GM23338 (cell line): ENCODE measurements at regions not wholly inside any gene's neighbourhood (a gene's known extent, or its start where the extent isn't known, plus 50 kb on each side); places are given as distances from the start of the nearest gene placed in this dataset.

Experiments used
- ATAC-seq: fragments of 200-7000 bp; cut with Tn5 transposase; 3 replicates; pipeline ENCODE4 v1.9.1; 2020
- DNase-seq: peaks from one replicate; pipeline ENCODE4 v3.0.0-alpha.2; 2015; ENCODE audit warnings: low spot score
- H2AFZ ChIP-seq: fragments of 200-600 bp; sonication (generic); 2 replicates; pipeline ENCODE4 v1.8.0; 2016; ENCODE audit warnings: antibody characterized with exemption, mild to moderate bottlenecking, moderate library complexity
- H3F3A ChIP-seq: fragments of 200-600 bp; sonication (generic); replicated peaks from 2 replicates; pipeline ENCODE4 v1.8.0; 2017; ENCODE audit warnings: antibody characterized with exemption, mixed run types, low read depth
- H3K27ac ChIP-seq: fragments of 200-600 bp; sonication (generic); 2 replicates; pipeline ENCODE4 v1.6.1; 2016; ENCODE audit warnings: low read depth
- H3K27me3 ChIP-seq: fragments of 200-600 bp; sonication (generic); 2 replicates; pipeline ENCODE4 v1.8.0; 2016; ENCODE audit warnings: mild to moderate bottlenecking, mixed run types, moderate library complexity; ENCODE audit not compliant: insufficient read depth
- H3K36me3 ChIP-seq: fragments of 200-600 bp; sonication (generic); 2 replicates; pipeline ENCODE4 v1.8.0; 2016; ENCODE audit warnings: mild to moderate bottlenecking; ENCODE audit not compliant: insufficient read depth
- H3K4me1 ChIP-seq: fragments of 200-600 bp; sonication (generic); 2 replicates; pipeline ENCODE4 v1.8.0; 2016; ENCODE audit warnings: mild to moderate bottlenecking, moderate library complexity; ENCODE audit not compliant: insufficient read depth
- H3K4me2 ChIP-seq: fragments of 200-600 bp; sonication (generic); 2 replicates; pipeline ENCODE4 v1.7.1; 2017; ENCODE audit warnings: mixed run types
- H3K4me3 ChIP-seq: fragments of 200-600 bp; sonication (generic); 2 replicates; pipeline ENCODE4 v1.6.1; 2016; ENCODE audit warnings: mixed run types
- H3K79me2 ChIP-seq: fragments of 200-600 bp; sonication (generic); replicated peaks from 2 replicates; pipeline ENCODE4 v1.8.0; 2017; ENCODE audit warnings: mild to moderate bottlenecking; ENCODE audit not compliant: insufficient read depth
- H3K9me2 ChIP-seq: fragments of 200-600 bp; sonication (generic); 2 replicates; pipeline ENCODE4 v1.8.0; 2017; ENCODE audit not compliant: insufficient read depth
- H4K20me1 ChIP-seq: fragments of 200-600 bp; sonication (generic); replicated peaks from 2 replicates; pipeline ENCODE4 v1.8.0; 2017; ENCODE audit warnings: mild to moderate bottlenecking; ENCODE audit not compliant: insufficient read depth
- H3K27ac Mint-ChIP-seq: 2 replicates; pipeline ENCODE4 v1.8.0; 2020; ENCODE audit warnings: inconsistent platforms, mild to moderate bottlenecking, moderate library complexity, mixed read lengths
- H3K27me3 Mint-ChIP-seq: 3 replicates; pipeline ENCODE4 v1.8.0; 2022; ENCODE audit warnings: low read depth, mild to moderate bottlenecking, moderate library complexity, mixed read lengths, inconsistent platforms; ENCODE audit not compliant: insufficient read depth, poor library complexity
- H3K36me3 Mint-ChIP-seq: 3 replicates; pipeline ENCODE4 v1.8.0; 2021; ENCODE audit warnings: low read depth, mild to moderate bottlenecking, inconsistent platforms, moderate library complexity, mixed read lengths
- H3K4me1 Mint-ChIP-seq: 3 replicates; pipeline ENCODE4 v1.8.0; 2020; ENCODE audit warnings: mild to moderate bottlenecking, inconsistent platforms, mixed read lengths
- H3K4me3 Mint-ChIP-seq: 3 replicates; pipeline ENCODE4 v1.8.0; 2021; ENCODE audit warnings: moderate library complexity, mild to moderate bottlenecking, inconsistent platforms, mixed read lengths
- H3K9me3 Mint-ChIP-seq: 3 replicates; pipeline ENCODE4 v1.8.0; 2020; ENCODE audit warnings: moderate library complexity, mild to moderate bottlenecking, inconsistent platforms, mixed read lengths
- CREB1 ChIP-seq: fragments of 250-450 bp; sonication (Bioruptor Pico); IDR thresholded peaks from 2 replicates; pipeline ENCODE4 v1.5.0; 2020; ENCODE audit warnings: low read depth, mild to moderate bottlenecking, moderate library complexity
- EZH2 ChIP-seq: fragments of 200-600 bp; sonication (generic); IDR thresholded peaks from one replicate; pipeline ENCODE4 v1.8.0; 2017; ENCODE audit warnings: antibody characterized with exemption, mild to moderate bottlenecking, low read depth; ENCODE audit not compliant: unreplicated experiment
- EZH2phosphoT487 ChIP-seq: fragments of 200-600 bp; sonication (generic); IDR thresholded peaks from one replicate; pipeline ENCODE4 v1.8.1; 2018; ENCODE audit warnings: antibody characterized with exemption; ENCODE audit not compliant: unreplicated experiment
- JUNB ChIP-seq: IDR thresholded peaks from one replicate; pipeline ENCODE4 v1.6.1; 2016; ENCODE audit warnings: antibody characterized with exemption; ENCODE audit not compliant: unreplicated experiment
- NANOG ChIP-seq: IDR thresholded peaks from 2 replicates; pipeline ENCODE4 v1.6.1; 2016; ENCODE audit warnings: antibody characterized with exemption, borderline replicate concordance
- POLR2AphosphoS5 ChIP-seq: IDR thresholded peaks from 2 replicates; pipeline ENCODE4 v1.6.1; 2016; ENCODE audit warnings: antibody characterized with exemption, low read depth
- STAT1 ChIP-seq: IDR thresholded peaks from one replicate; pipeline ENCODE4 v1.6.1; 2016; ENCODE audit warnings: antibody characterized with exemption; ENCODE audit not compliant: unreplicated experiment
- ZNF114 ChIP-seq: fragments of 250-450 bp; sonication (Bioruptor Pico); IDR thresholded peaks from 2 replicates; pipeline ENCODE4 v1.5.0; 2020; ENCODE audit warnings: mild to moderate bottlenecking, moderate library complexity
- ZNF331 ChIP-seq: fragments of 250-450 bp; sonication (Bioruptor Pico); IDR thresholded peaks from 2 replicates; pipeline ENCODE4 v1.5.0; 2020; ENCODE audit warnings: low read depth, mild to moderate bottlenecking, moderate library complexity
- TF ChIP-seq, protein P1 (sequence below): IDR thresholded peaks from one replicate; pipeline ENCODE4 v1.6.1; 2018; ENCODE audit warnings: antibody characterized with exemption; ENCODE audit not compliant: unreplicated experiment
- TF ChIP-seq, protein P2 (sequence below): IDR thresholded peaks from 2 replicates; pipeline ENCODE4 v1.6.1; 2016; ENCODE audit warnings: antibody characterized with exemption
- TF ChIP-seq, protein P3 (sequence below): fragments of 250-450 bp; sonication (Bioruptor Pico); IDR thresholded peaks from 2 replicates; pipeline ENCODE4 v1.5.0; 2020; ENCODE audit warnings: mild to moderate bottlenecking, moderate library complexity
- TF ChIP-seq, protein P4 (sequence below), 2 experiments: fragments of 200-600 bp in 1 of 2; sonication (generic) in 1 of 2; conservative IDR thresholded peaks; 2 replicates each; pipeline versions ENCODE4 v1.5.1 to v1.6.1; 2016 to 2017; ENCODE audit warnings: antibody characterized with exemption in 2 of 2, low read depth in 2 of 2, mild to moderate bottlenecking in 2 of 2, moderate library complexity in 1 of 2

DNA sequence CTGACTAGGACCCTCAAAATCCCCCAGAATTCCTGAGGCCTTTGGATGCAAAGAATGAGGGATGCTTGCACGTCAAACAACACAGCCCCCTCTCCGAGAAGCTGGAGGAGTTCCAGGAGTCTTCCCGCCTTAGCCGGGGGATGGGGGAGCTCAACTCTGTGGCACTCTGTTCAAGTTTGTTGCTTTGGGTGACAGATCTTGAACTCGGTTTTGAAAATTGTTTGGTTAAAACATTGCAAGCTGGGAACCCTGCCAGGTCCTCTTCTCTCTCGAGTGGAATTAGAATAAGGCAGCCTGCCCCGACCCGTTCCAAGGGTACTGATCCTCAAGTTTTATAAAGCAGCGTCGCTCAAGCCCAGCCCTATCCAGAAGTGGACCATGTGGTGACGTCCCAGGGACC lies 244.1 kb downstream of the LOXHD1 start:
- Histone ChIP-seq H3K9me2 (0 out of 2 replicates have a peak, but pooled peaks cover 2% of the 10 kb centered on the region), H3K36me3 (no peaks in the 10 kb centered on the region), H2AFZ (no peak overlapping the region), H3K4me2 (no peak overlapping the region), H3F3A (no peaks in the 10 kb centered on the region), H3K4me3 (no peak overlapping the region), H4K20me1 (no peaks in the 10 kb centered on the region), H3K4me1 (peaks cover 37% of the 10 kb centered on the region), H3K27ac (no peak overlapping the region), H3K79me2 (no peaks in the 10 kb centered on the region), H3K27me3 (no peaks in the 10 kb centered on the region)
- no peak overlapping the region for H3K4me3 Mint-ChIP-seq
- no peak overlapping the region for H3K27ac Mint-ChIP-seq
- H3K27me3 Mint-ChIP-seq = peaks cover 4% of the 10 kb centered on the region
- H3K9me3 Mint-ChIP-seq = no peaks in the 10 kb centered on the region
- no peaks in the 10 kb centered on the region for H3K36me3 Mint-ChIP-seq
- ATAC-seq (no peak), DNase-seq (no peak)
- TF ChIP-seq POLR2AphosphoS5 = no peak
- TF ChIP-seq NANOG = no peak
- TF ChIP-seq, protein P1, sequence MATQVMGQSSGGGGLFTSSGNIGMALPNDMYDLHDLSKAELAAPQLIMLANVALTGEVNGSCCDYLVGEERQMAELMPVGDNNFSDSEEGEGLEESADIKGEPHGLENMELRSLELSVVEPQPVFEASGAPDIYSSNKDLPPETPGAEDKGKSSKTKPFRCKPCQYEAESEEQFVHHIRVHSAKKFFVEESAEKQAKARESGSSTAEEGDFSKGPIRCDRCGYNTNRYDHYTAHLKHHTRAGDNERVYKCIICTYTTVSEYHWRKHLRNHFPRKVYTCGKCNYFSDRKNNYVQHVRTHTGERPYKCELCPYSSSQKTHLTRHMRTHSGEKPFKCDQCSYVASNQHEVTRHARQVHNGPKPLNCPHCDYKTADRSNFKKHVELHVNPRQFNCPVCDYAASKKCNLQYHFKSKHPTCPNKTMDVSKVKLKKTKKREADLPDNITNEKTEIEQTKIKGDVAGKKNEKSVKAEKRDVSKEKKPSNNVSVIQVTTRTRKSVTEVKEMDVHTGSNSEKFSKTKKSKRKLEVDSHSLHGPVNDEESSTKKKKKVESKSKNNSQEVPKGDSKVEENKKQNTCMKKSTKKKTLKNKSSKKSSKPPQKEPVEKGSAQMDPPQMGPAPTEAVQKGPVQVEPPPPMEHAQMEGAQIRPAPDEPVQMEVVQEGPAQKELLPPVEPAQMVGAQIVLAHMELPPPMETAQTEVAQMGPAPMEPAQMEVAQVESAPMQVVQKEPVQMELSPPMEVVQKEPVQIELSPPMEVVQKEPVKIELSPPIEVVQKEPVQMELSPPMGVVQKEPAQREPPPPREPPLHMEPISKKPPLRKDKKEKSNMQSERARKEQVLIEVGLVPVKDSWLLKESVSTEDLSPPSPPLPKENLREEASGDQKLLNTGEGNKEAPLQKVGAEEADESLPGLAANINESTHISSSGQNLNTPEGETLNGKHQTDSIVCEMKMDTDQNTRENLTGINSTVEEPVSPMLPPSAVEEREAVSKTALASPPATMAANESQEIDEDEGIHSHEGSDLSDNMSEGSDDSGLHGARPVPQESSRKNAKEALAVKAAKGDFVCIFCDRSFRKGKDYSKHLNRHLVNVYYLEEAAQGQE = no peak
- no peak for TF ChIP-seq JUNB
- no peak for TF ChIP-seq STAT1
- TF ChIP-seq, protein P2, sequence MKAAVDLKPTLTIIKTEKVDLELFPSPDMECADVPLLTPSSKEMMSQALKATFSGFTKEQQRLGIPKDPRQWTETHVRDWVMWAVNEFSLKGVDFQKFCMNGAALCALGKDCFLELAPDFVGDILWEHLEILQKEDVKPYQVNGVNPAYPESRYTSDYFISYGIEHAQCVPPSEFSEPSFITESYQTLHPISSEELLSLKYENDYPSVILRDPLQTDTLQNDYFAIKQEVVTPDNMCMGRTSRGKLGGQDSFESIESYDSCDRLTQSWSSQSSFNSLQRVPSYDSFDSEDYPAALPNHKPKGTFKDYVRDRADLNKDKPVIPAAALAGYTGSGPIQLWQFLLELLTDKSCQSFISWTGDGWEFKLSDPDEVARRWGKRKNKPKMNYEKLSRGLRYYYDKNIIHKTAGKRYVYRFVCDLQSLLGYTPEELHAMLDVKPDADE = no peak
- TF ChIP-seq EZH2 = no peak
- TF ChIP-seq, protein P3, sequence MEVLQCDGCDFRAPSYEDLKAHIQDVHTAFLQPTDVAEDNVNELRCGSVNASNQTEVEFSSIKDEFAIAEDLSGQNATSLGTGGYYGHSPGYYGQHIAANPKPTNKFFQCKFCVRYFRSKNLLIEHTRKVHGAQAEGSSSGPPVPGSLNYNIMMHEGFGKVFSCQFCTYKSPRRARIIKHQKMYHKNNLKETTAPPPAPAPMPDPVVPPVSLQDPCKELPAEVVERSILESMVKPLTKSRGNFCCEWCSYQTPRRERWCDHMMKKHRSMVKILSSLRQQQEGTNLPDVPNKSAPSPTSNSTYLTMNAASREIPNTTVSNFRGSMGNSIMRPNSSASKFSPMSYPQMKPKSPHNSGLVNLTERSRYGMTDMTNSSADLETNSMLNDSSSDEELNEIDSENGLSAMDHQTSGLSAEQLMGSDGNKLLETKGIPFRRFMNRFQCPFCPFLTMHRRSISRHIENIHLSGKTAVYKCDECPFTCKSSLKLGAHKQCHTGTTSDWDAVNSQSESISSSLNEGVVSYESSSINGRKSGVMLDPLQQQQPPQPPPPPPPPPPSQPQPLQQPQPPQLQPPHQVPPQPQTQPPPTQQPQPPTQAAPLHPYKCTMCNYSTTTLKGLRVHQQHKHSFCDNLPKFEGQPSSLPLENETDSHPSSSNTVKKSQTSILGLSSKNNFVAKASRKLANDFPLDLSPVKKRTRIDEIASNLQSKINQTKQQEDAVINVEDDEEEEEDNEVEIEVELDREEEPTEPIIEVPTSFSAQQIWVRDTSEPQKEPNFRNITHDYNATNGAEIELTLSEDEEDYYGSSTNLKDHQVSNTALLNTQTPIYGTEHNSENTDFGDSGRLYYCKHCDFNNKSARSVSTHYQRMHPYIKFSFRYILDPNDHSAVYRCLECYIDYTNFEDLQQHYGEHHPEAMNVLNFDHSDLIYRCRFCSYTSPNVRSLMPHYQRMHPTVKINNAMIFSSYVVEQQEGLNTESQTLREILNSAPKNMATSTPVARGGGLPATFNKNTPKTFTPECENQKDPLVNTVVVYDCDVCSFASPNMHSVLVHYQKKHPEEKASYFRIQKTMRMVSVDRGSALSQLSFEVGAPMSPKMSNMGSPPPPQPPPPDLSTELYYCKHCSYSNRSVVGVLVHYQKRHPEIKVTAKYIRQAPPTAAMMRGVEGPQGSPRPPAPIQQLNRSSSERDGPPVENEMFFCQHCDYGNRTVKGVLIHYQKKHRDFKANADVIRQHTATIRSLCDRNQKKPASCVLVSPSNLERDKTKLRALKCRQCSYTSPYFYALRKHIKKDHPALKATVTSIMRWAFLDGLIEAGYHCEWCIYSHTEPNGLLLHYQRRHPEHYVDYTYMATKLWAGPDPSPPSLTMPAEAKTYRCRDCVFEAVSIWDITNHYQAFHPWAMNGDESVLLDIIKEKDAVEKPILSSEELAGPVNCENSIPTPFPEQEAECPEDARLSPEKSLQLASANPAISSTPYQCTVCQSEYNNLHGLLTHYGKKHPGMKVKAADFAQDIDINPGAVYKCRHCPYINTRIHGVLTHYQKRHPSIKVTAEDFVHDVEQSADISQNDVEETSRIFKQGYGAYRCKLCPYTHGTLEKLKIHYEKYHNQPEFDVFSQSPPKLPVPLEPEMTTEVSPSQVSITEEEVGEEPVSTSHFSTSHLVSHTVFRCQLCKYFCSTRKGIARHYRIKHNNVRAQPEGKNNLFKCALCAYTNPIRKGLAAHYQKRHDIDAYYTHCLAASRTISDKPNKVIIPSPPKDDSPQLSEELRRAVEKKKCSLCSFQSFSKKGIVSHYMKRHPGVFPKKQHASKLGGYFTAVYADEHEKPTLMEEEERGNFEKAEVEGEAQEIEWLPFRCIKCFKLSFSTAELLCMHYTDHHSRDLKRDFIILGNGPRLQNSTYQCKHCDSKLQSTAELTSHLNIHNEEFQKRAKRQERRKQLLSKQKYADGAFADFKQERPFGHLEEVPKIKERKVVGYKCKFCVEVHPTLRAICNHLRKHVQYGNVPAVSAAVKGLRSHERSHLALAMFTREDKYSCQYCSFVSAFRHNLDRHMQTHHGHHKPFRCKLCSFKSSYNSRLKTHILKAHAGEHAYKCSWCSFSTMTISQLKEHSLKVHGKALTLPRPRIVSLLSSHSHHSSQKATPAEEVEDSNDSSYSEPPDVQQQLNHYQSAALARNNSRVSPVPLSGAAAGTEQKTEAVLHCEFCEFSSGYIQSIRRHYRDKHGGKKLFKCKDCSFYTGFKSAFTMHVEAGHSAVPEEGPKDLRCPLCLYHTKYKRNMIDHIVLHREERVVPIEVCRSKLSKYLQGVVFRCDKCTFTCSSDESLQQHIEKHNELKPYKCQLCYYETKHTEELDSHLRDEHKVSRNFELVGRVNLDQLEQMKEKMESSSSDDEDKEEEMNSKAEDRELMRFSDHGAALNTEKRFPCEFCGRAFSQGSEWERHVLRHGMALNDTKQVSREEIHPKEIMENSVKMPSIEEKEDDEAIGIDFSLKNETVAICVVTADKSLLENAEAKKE (CRISPR knock-in tag) = no peak
- TF ChIP-seq ZNF114 = no peak
- TF ChIP-seq ZNF331 = no peak
- no peak for TF ChIP-seq CREB1
- no peak for TF ChIP-seq EZH2phosphoT487
- TF ChIP-seq, protein P4, sequence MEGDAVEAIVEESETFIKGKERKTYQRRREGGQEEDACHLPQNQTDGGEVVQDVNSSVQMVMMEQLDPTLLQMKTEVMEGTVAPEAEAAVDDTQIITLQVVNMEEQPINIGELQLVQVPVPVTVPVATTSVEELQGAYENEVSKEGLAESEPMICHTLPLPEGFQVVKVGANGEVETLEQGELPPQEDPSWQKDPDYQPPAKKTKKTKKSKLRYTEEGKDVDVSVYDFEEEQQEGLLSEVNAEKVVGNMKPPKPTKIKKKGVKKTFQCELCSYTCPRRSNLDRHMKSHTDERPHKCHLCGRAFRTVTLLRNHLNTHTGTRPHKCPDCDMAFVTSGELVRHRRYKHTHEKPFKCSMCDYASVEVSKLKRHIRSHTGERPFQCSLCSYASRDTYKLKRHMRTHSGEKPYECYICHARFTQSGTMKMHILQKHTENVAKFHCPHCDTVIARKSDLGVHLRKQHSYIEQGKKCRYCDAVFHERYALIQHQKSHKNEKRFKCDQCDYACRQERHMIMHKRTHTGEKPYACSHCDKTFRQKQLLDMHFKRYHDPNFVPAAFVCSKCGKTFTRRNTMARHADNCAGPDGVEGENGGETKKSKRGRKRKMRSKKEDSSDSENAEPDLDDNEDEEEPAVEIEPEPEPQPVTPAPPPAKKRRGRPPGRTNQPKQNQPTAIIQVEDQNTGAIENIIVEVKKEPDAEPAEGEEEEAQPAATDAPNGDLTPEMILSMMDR (conservative IDR thresholded peaks at IDR 0.05; ENCODE audit: low read depth in 2 of 2) = no peak
- peaks cover 55% of the 10 kb centered on the region for H3K4me1 Mint-ChIP-seq
